BLaER1 treated with 17β-estradiol and CSF1 and Interleukin-3, amounts not matched to agents 10 nM and 100 nM (cell line): ENCODE measurements at regions not wholly inside any gene's neighbourhood (a gene's known extent, or its start where the extent isn't known, plus 50 kb on each side); places are given as distances from the start of the nearest gene placed in this dataset.

Experiments used
- H3K27ac ChIP-seq, 11 experiments: shearing (Covaris generic); formaldehyde crosslinking; 2 replicates each; pipeline ENCODE4 v1.8.1; 2022
- H3K27me3 ChIP-seq, 11 experiments: shearing (Covaris generic); formaldehyde crosslinking; 2 replicates each; pipeline ENCODE4 v1.8.1; 2022
- H3K36me3 ChIP-seq, 11 experiments: shearing (Covaris generic); formaldehyde crosslinking; 2 replicates each; pipeline ENCODE4 v1.8.1; 2022
- H3K4me1 ChIP-seq, 10 experiments: shearing (Covaris generic); formaldehyde crosslinking; 2 replicates each; pipeline ENCODE4 v1.8.1; 2022
- H3K4me2 ChIP-seq, 11 experiments: shearing (Covaris generic); formaldehyde crosslinking; 2 replicates each; pipeline ENCODE4 v1.8.1; 2022
- H3K4me3 ChIP-seq, 10 experiments: shearing (Covaris generic); formaldehyde crosslinking; 2 replicates each; pipeline ENCODE4 v1.8.1; 2022
- H3K9ac ChIP-seq, 11 experiments: shearing (Covaris generic); formaldehyde crosslinking; 2 replicates each; pipeline ENCODE4 v1.8.1; 2022
- H3K9me3 ChIP-seq, 11 experiments: shearing (Covaris generic); formaldehyde crosslinking; replicated peaks in 1 of 11; 2 replicates each; pipeline ENCODE4 v1.8.1; 2022
- H4K20me1 ChIP-seq, 11 experiments: shearing (Covaris generic); formaldehyde crosslinking; 2 replicates each; pipeline ENCODE4 v1.8.1; 2022
- Cebpa-rat ChIP-seq, 11 experiments: shearing (Covaris generic); IDR thresholded peaks; 2 replicates each; pipeline ENCODE4 v1.8.1; 2022

GRCh38 chr1:37150986-37151385 is 116.7 kb upstream of the GRIK3 start:
- H4K20me1 ChIP-seq = no peaks in the 10 kb centered on the region
- H3K4me3 ChIP-seq = no peak overlapping the region
- no peak overlapping the region for H3K4me2 ChIP-seq

GRCh38 chr1:37151789-37152188 is 117.5 kb upstream of the GRIK3 start:
- Histone ChIP-seq H3K4me3 (no peak overlapping the region), H4K20me1 (no peaks in the 10 kb centered on the region), H3K36me3 (no peaks in the 10 kb centered on the region), H3K9ac (no peak overlapping the region), H3K27ac (no peak overlapping the region), H3K4me2 (no peak overlapping the region), H3K27me3 (no peaks in the 10 kb centered on the region), H3K4me1 (no peaks in the 10 kb centered on the region), H3K9me3 (peaks cover 0 to 4% (median 0%) of the 10 kb centered on the region in 11 experiments; a peak in 1 of 22 replicates)
- TF ChIP-seq Cebpa-rat (IDR thresholded peaks at IDR 0.05) = no peak

More at GRCh38 chr1:37150986-37151385, 116.7 kb upstream of the GRIK3 start:
- Histone ChIP-seq H3K9ac (no peak overlapping the region), H3K9me3 (peaks cover 0 to 4% (median 0%) of the 10 kb centered on the region in 11 experiments; a peak in 1 of 22 replicates), H3K27ac (no peak overlapping the region), H3K4me1 (no peaks in the 10 kb centered on the region), H3K27me3 (no peaks in the 10 kb centered on the region), H3K36me3 (no peaks in the 10 kb centered on the region)
- TF ChIP-seq Cebpa-rat (IDR thresholded peaks at IDR 0.05) = no peak

- Histone ChIP-seq H3K27me3 (no peaks in the 10 kb centered on the region), H3K4me2 (no peak overlapping the region), H3K9me3 (peaks cover 0 to 4% (median 0%) of the 10 kb centered on the region in 11 experiments; a peak in 1 of 22 replicates), H3K4me3 (no peak overlapping the region), H3K9ac (no peak overlapping the region), H3K36me3 (no peaks in the 10 kb centered on the region), H3K27ac (no peak overlapping the region), H3K4me1 (no peaks in the 10 kb centered on the region), H4K20me1 (no peaks in the 10 kb centered on the region)
- TF ChIP-seq Cebpa-rat (IDR thresholded peaks at IDR 0.05) = no peak
Observed at GRCh38 chr1:37152491-37152890, 118.2 kb upstream of the GRIK3 start.

- Histone ChIP-seq H3K9me3 (peaks cover 0 to 4% (median 0%) of the 10 kb centered on the region in 11 experiments; a peak in 1 of 22 replicates), H3K27me3 (no peaks in the 10 kb centered on the region), H3K36me3 (no peaks in the 10 kb centered on the region), H3K9ac (no peak overlapping the region), H4K20me1 (no peaks in the 10 kb centered on the region), H3K4me1 (no peaks in the 10 kb centered on the region), H3K4me2 (no peak overlapping the region), H3K4me3 (no peak overlapping the region), H3K27ac (no peak overlapping the region)
- TF ChIP-seq Cebpa-rat (IDR thresholded peaks at IDR 0.05) = no peak
Observed at GRCh38 chr1:37153116-37154100, 119.1 kb upstream of the GRIK3 start.

GRCh38 chr1:37156646-37157045 is 122.3 kb upstream of the GRIK3 start:
- no peaks in the 10 kb centered on the region for H4K20me1 ChIP-seq
- H3K27ac ChIP-seq = no peak overlapping the region
- H3K9me3 ChIP-seq = peaks cover 0 to 14% (median 2%) of the 10 kb centered on the region in 11 experiments; a peak in 9 of 22 replicates
- no peak overlapping the region for H3K9ac ChIP-seq
- H3K27me3 ChIP-seq = no peaks in the 10 kb centered on the region
- no peak for TF ChIP-seq Cebpa-rat (IDR thresholded peaks at IDR 0.05)
- no peak overlapping the region for H3K4me2 ChIP-seq
- no peaks in the 10 kb centered on the region for H3K4me1 ChIP-seq
- H3K36me3 ChIP-seq = no peaks in the 10 kb centered on the region
- no peak overlapping the region for H3K4me3 ChIP-seq

GRCh38 chr1:37157634-37158033 is 123.3 kb upstream of the GRIK3 start:
- Histone ChIP-seq H3K4me2 (no peak overlapping the region), H3K27me3 (no peaks in the 10 kb centered on the region), H3K4me1 (no peaks in the 10 kb centered on the region), H3K9ac (no peak overlapping the region), H3K9me3 (peaks cover 0 to 22% (median 10%) of the 10 kb centered on the region in 11 experiments; a peak in 11 of 22 replicates), H4K20me1 (no peaks in the 10 kb centered on the region), H3K4me3 (no peak overlapping the region), H3K27ac (no peak overlapping the region), H3K36me3 (no peaks in the 10 kb centered on the region)
- no peak for TF ChIP-seq Cebpa-rat (IDR thresholded peaks at IDR 0.05)

GRCh38 chr1:37158113-37158749 is 123.9 kb upstream of the GRIK3 start:
- Histone ChIP-seq H3K27me3 (no peaks in the 10 kb centered on the region), H3K9me3 (peaks cover 0 to 22% (median 10%) of the 10 kb centered on the region in 11 experiments; a peak in 11 of 22 replicates), H3K36me3 (no peaks in the 10 kb centered on the region), H3K4me1 (no peaks in the 10 kb centered on the region), H3K4me2 (no peak overlapping the region), H3K4me3 (no peak overlapping the region), H4K20me1 (no peaks in the 10 kb centered on the region), H3K9ac (no peak overlapping the region), H3K27ac (no peak overlapping the region)
- no peak for TF ChIP-seq Cebpa-rat (IDR thresholded peaks at IDR 0.05)

- no peak for TF ChIP-seq Cebpa-rat (IDR thresholded peaks at IDR 0.05)
Observed at GRCh38 chr1:37159102-37159501, 124.8 kb upstream of the GRIK3 start.

GRCh38 chr1:37161171-37161570 is 126.9 kb upstream of the GRIK3 start:
- TF ChIP-seq Cebpa-rat (IDR thresholded peaks at IDR 0.05) = no peak
- H3K9ac ChIP-seq = no peak overlapping the region
- H3K9me3 ChIP-seq = peaks cover 0 to 22% (median 9%) of the 10 kb centered on the region in 11 experiments; a peak in 11 of 22 replicates

More at GRCh38 chr1:37159102-37159501, 124.8 kb upstream of the GRIK3 start:
- Histone ChIP-seq H3K36me3 (no peaks in the 10 kb centered on the region), H4K20me1 (no peaks in the 10 kb centered on the region), H3K27me3 (no peaks in the 10 kb centered on the region), H3K4me3 (no peak overlapping the region), H3K9ac (no peak overlapping the region), H3K27ac (no peak overlapping the region), H3K9me3 (peaks cover 0 to 22% (median 10%) of the 10 kb centered on the region in 11 experiments; a peak in 11 of 22 replicates), H3K4me1 (no peaks in the 10 kb centered on the region), H3K4me2 (no peak overlapping the region)

More at GRCh38 chr1:37161171-37161570, 126.9 kb upstream of the GRIK3 start:
- no peak overlapping the region for H3K27ac ChIP-seq
- H3K4me1 ChIP-seq = no peaks in the 10 kb centered on the region
- no peak overlapping the region for H3K4me2 ChIP-seq
- no peak overlapping the region for H3K4me3 ChIP-seq
- no peaks in the 10 kb centered on the region for H3K27me3 ChIP-seq
- no peaks in the 10 kb centered on the region for H3K36me3 ChIP-seq
- no peaks in the 10 kb centered on the region for H4K20me1 ChIP-seq
